ENCODE measurements at regions not wholly inside any gene's neighbourhood (a gene's known extent, or its start where the extent isn't known, plus 50 kb on each side); places are given as distances from the start of the nearest gene placed in this dataset.

DNA sequence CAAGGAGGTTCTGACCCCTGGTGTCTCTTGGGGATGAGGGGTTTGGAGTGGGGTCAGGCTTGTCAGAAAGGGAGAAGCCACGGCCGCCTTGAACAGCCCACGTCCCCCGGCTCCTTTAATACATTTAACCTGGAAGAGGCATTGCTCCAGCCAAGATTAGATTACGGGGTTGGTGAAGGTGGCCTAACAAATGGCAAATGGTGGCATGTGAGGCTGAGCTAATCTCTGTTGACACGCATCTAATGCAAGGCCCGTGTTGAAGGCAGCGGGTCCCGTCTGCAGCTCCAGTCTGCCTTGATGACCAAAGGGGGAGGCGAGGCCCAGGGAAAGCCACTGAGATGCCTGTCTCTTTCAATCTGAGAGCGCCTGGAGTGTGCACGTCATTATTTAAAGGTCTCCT lies 673.7 kb upstream of the TBX3 start:
- in situ Hi-C loops (cut with MboI) (no loop called here), intact Hi-C loops (cut with micrococcal nuclease) (no loop called here)
- no peaks in the 10 kb centered on the region for H3K79me2 ChIP-seq (ENCODE audit: control insufficient read depth, insufficient read depth, low read length)
- POLR2A ChIA-PET = interaction anchor here (0.9 kb wide), 1 partner anchor 11 kb away, joined by 3 read pairs; no protein-coding TSS in a partner anchor
- H3K9ac ChIP-seq (ENCODE audit: insufficient read depth in 1 of 2, low read depth in 2 of 2, low read length in 2 of 2) = no peak overlapping the region
- no peaks in the 10 kb centered on the region for H4K20me1 ChIP-seq (replicated peaks; ENCODE audit: control insufficient read depth, insufficient read depth, low read length)
- ATAC-seq = no peak
- H3K9me3 ChIP-seq (replicated peaks; ENCODE audit: control insufficient read depth, insufficient read depth, low read depth, low read length) = no peaks in the 10 kb centered on the region
- FAIRE-seq = no peak
- WGBS (ENCODE audit: insufficient coverage, low coverage, missing lambda C conversion rate) = 0% methylated on average over 12 of the region's 12 CpGs
- H3K9me1 ChIP-seq (ENCODE audit: control insufficient read depth, insufficient read depth, low read length) = no peaks in the 10 kb centered on the region
- BruUV-seq (replicated peaks) = no TSS peak
- DNase-seq (ENCODE audit: extremely low read depth in 1 of 4, low spot score in 3 of 4) = no peak
- H3K4me1 ChIP-seq (replicated peaks in 1 of 2; ENCODE audit: control insufficient read depth in 2 of 2, insufficient read depth in 2 of 2, low read length in 2 of 2) = no peaks in the 10 kb centered on the region
- no peaks in the 10 kb centered on the region for H3K36me3 ChIP-seq (ENCODE audit: control insufficient read depth, insufficient read depth, low read length)
- H3K4me2 ChIP-seq (ENCODE audit: insufficient read depth, low read length) = no peak overlapping the region
- no peak overlapping the region for H3K4me3 ChIP-seq
- TF ChIP-seq, protein P1, sequence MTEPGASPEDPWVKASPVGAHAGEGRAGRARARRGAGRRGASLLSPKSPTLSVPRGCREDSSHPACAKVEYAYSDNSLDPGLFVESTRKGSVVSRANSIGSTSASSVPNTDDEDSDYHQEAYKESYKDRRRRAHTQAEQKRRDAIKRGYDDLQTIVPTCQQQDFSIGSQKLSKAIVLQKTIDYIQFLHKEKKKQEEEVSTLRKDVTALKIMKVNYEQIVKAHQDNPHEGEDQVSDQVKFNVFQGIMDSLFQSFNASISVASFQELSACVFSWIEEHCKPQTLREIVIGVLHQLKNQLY (CRISPR knock-in tag; conservative IDR thresholded peaks at IDR 0.05) = no peak
- TF ChIP-seq, protein P2, sequence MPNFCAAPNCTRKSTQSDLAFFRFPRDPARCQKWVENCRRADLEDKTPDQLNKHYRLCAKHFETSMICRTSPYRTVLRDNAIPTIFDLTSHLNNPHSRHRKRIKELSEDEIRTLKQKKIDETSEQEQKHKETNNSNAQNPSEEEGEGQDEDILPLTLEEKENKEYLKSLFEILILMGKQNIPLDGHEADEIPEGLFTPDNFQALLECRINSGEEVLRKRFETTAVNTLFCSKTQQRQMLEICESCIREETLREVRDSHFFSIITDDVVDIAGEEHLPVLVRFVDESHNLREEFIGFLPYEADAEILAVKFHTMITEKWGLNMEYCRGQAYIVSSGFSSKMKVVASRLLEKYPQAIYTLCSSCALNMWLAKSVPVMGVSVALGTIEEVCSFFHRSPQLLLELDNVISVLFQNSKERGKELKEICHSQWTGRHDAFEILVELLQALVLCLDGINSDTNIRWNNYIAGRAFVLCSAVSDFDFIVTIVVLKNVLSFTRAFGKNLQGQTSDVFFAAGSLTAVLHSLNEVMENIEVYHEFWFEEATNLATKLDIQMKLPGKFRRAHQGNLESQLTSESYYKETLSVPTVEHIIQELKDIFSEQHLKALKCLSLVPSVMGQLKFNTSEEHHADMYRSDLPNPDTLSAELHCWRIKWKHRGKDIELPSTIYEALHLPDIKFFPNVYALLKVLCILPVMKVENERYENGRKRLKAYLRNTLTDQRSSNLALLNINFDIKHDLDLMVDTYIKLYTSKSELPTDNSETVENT (CRISPR knock-in tag; IDR thresholded peaks at IDR 0.05) = no peak
- no peak for TF ChIP-seq KAT7 (CRISPR knock-in tag; IDR thresholded peaks at IDR 0.05; ENCODE audit: borderline replicate concordance)
- no peak for TF ChIP-seq ZNF76 (CRISPR knock-in tag; IDR thresholded peaks at IDR 0.05; ENCODE audit: borderline replicate concordance)
- no peak for TF ChIP-seq PRMT5 (CRISPR knock-in tag; IDR thresholded peaks at IDR 0.05)
- TF ChIP-seq, protein P3, sequence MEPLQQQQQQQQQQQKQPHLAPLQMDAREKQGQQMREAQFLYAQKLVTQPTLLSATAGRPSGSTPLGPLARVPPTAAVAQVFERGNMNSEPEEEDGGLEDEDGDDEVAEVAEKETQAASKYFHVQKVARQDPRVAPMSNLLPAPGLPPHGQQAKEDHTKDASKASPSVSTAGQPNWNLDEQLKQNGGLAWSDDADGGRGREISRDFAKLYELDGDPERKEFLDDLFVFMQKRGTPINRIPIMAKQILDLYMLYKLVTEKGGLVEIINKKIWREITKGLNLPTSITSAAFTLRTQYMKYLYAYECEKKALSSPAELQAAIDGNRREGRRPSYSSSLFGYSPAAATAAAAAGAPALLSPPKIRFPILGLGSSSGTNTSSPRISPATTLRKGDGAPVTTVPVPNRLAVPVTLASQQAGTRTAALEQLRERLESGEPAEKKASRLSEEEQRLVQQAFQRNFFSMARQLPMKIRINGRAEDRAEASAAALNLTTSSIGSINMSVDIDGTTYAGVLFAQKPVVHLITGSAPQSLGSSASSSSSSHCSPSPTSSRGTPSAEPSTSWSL (CRISPR knock-in tag; IDR thresholded peaks at IDR 0.05; ENCODE audit: borderline replicate concordance) = no peak
- TF ChIP-seq POLR3A (IDR thresholded peaks at IDR 0.05; ENCODE audit: borderline replicate concordance, extremely low read depth, insufficient read depth, insufficient read length) = no peak
- no peak for TF ChIP-seq TCF3 (CRISPR knock-in tag; IDR thresholded peaks at IDR 0.05)
- TF ChIP-seq BCOR (IDR thresholded peaks at IDR 0.05) = no peak
- TF ChIP-seq RFX1 (IDR thresholded peaks at IDR 0.05) = no peak
- no peak for TF ChIP-seq NFYB (IDR thresholded peaks at IDR 0.05; ENCODE audit: extremely low read depth, insufficient read length)
- no peak for TF ChIP-seq KHSRP (IDR thresholded peaks at IDR 0.05)
- TF ChIP-seq ZNF75A (CRISPR knock-in tag; IDR thresholded peaks at IDR 0.05) = no peak
- no peak for TF ChIP-seq BRCA1 (IDR thresholded peaks at IDR 0.05)
- TF ChIP-seq BRCA1 (CRISPR knock-in tag; IDR thresholded peaks at IDR 0.05) = no peak
- no peak for TF ChIP-seq ZNF778 (CRISPR knock-in tag; IDR thresholded peaks at IDR 0.05)
- no peak for TF ChIP-seq ZNF551 (CRISPR knock-in tag; IDR thresholded peaks at IDR 0.05)
- TF ChIP-seq, protein P4, sequence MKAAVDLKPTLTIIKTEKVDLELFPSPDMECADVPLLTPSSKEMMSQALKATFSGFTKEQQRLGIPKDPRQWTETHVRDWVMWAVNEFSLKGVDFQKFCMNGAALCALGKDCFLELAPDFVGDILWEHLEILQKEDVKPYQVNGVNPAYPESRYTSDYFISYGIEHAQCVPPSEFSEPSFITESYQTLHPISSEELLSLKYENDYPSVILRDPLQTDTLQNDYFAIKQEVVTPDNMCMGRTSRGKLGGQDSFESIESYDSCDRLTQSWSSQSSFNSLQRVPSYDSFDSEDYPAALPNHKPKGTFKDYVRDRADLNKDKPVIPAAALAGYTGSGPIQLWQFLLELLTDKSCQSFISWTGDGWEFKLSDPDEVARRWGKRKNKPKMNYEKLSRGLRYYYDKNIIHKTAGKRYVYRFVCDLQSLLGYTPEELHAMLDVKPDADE (conservative IDR thresholded peaks at IDR 0.05; ENCODE audit: control insufficient read depth, low read depth, low read length) = no peak
- no peak for TF ChIP-seq SOX6 (IDR thresholded peaks at IDR 0.05)
- H3K27me3 ChIP-seq (ENCODE audit: control insufficient read depth in 2 of 2, insufficient read depth in 2 of 2, low read length in 2 of 2) = 0 out of 5 replicates have a peak, but pooled peaks cover 0 to 3% of the 10 kb centered on the region in 2 experiments
- H3K27ac ChIP-seq (ENCODE audit: extremely low read depth, low read depth, low read length) = no peak overlapping the region
- H2AFZ ChIP-seq (ENCODE audit: low read depth, low read length) = no peak overlapping the region
- CTCF ChIA-PET (ENCODE audit: low intra/inter-chr PET ratio) = no interaction called here

Data from K562 (cell line).